IMR-90 (cell line): ENCODE measurements at regions not wholly inside any gene's neighbourhood (a gene's known extent, or its start where the extent isn't known, plus 50 kb on each side); places are given as distances from the start of the nearest gene placed in this dataset.
"Not testable (repeated sequence)": the region's sequence is repeated elsewhere in the genome, so short reads cannot be mapped to it uniquely, and the experiment has no call there.

Experiments
- ATAC-seq: fragments of 200-7000 bp; cut with Tn5 transposase; 2 replicates; pipeline ENCODE4 v1.9.1; 2020; ENCODE audit warnings: low read depth, mild to moderate bottlenecking, moderate library complexity
- BruUV-seq: library from RNA; stranded (reverse); fragments of 400-500 nt; replicated peaks from 2 replicates; lab custom pipeline; 2021; lab: Mats Ljungman, UMichigan
- CTCF ChIA-PET: fragments of 300-600 bp; formaldehyde crosslinking; extraction: SDS; loops from one replicate; lab custom pipeline; 2021; ENCODE audit warnings: antibody characterized with exemption; lab: Yijun Ruan, JAX
- POLR2A ChIA-PET: fragments of 300-600 bp; sonication (Branson Sonifier 250); formaldehyde crosslinking; loops from one replicate; lab custom pipeline; 2022; ENCODE audit warnings: antibody characterized with exemption; ENCODE audit not compliant: unreplicated experiment; lab: Charles Lee
- DNase-seq: peaks from one replicate; pipeline ENCODE4 v3.0.0; 2013
- H2AFZ ChIP-seq: replicated peaks from 2 replicates; pipeline ENCODE3; 2013; ENCODE audit warnings: low read length, mild to moderate bottlenecking; ENCODE audit not compliant: poor library complexity
- H2AK5ac ChIP-seq: 2 replicates; pipeline ENCODE4 v1.6.1; 2013; ENCODE audit warnings: low read depth, low read length, inconsistent platforms
- H2AK9ac ChIP-seq: replicated peaks from 2 replicates; pipeline ENCODE3; 2013; ENCODE audit warnings: mild to moderate bottlenecking, low read depth, low read length, moderate library complexity; ENCODE audit not compliant: poor library complexity
- H2BK120ac ChIP-seq: 2 replicates; pipeline ENCODE4 v1.6.1; 2013; ENCODE audit warnings: low read depth, low read length, inconsistent platforms
- H2BK15ac ChIP-seq: 3 replicates; pipeline ENCODE4 v1.6.1; 2013; ENCODE audit warnings: low read depth, low read length, inconsistent platforms
- H2BK20ac ChIP-seq: 2 replicates; pipeline ENCODE4 v1.6.1; 2013; ENCODE audit warnings: low read depth, mild to moderate bottlenecking, inconsistent platforms, low read length, moderate library complexity
- H2BK5ac ChIP-seq: 2 replicates; pipeline ENCODE4 v1.6.1; 2013; ENCODE audit warnings: mild to moderate bottlenecking, low read depth, low read length, inconsistent platforms; ENCODE audit not compliant: poor library complexity, severe bottlenecking
- H3K14ac ChIP-seq: replicated peaks from 2 replicates; pipeline ENCODE4 v1.6.1; 2013; ENCODE audit warnings: low read depth, low read length, inconsistent platforms
- H3K18ac ChIP-seq: 2 replicates; pipeline ENCODE4 v1.6.1; 2013; ENCODE audit warnings: low read depth, low read length, control low read depth
- H3K23ac ChIP-seq: 2 replicates; pipeline ENCODE4 v1.6.1; 2013; ENCODE audit warnings: low read depth, low read length, inconsistent platforms
- H3K27ac ChIP-seq: 2 replicates; pipeline ENCODE4 v1.5.1; 2013; ENCODE audit warnings: mild to moderate bottlenecking, control low read depth, low read length; ENCODE audit not compliant: insufficient read depth
- H3K27me3 ChIP-seq: 2 replicates; pipeline ENCODE4 v1.6.1; 2013; ENCODE audit warnings: low read length; ENCODE audit not compliant: control insufficient read depth, insufficient read depth
- H3K36me3 ChIP-seq: 2 replicates; pipeline ENCODE4 v1.6.1; 2013; ENCODE audit warnings: low read length, mixed read lengths; ENCODE audit not compliant: control insufficient read depth, insufficient read depth
- H3K4ac ChIP-seq: 2 replicates; pipeline ENCODE4 v1.6.1; 2013; ENCODE audit warnings: low read depth, low read length, inconsistent platforms
- H3K4me1 ChIP-seq: 2 replicates; pipeline ENCODE4 v1.6.1; 2013; ENCODE audit warnings: low read length, mixed read lengths; ENCODE audit not compliant: control insufficient read depth, insufficient read depth
- H3K4me2 ChIP-seq: 2 replicates; pipeline ENCODE4 v1.6.1; 2013; ENCODE audit warnings: low read depth, mild to moderate bottlenecking, control low read depth, low read length, moderate library complexity
- H3K4me3 ChIP-seq: 2 replicates; pipeline ENCODE4 v1.5.1; 2013; ENCODE audit warnings: low read depth, mild to moderate bottlenecking, control low read depth, low read length, moderate library complexity; ENCODE audit not compliant: insufficient read depth
- H3K56ac ChIP-seq: 2 replicates; pipeline ENCODE4 v1.6.1; 2013; ENCODE audit warnings: low read length, inconsistent platforms; ENCODE audit not compliant: insufficient read depth; ENCODE audit errors: extremely low read depth
- H3K79me1 ChIP-seq, 2 experiments: 2 replicates each; pipeline ENCODE4 v1.6.1; 2013; ENCODE audit warnings: low read length in 2 of 2, inconsistent platforms in 1 of 2, low read depth in 1 of 2
- H3K9ac ChIP-seq: 2 replicates; pipeline ENCODE4 v1.6.1; 2013; ENCODE audit warnings: low read depth, low read length, control low read depth
- H3K9me1 ChIP-seq: 2 replicates; pipeline ENCODE4 v1.6.1; 2013; ENCODE audit warnings: low read length, inconsistent platforms; ENCODE audit not compliant: insufficient read depth
- H3K9me3 ChIP-seq: 2 replicates; pipeline ENCODE4 v1.6.1; 2013; ENCODE audit warnings: low read length; ENCODE audit not compliant: control insufficient read depth, insufficient read depth
- H4K20me1 ChIP-seq: 2 replicates; pipeline ENCODE4 v1.6.1; 2013; ENCODE audit warnings: low read length, inconsistent platforms; ENCODE audit not compliant: insufficient read depth
- H4K5ac ChIP-seq: 2 replicates; pipeline ENCODE4 v1.6.1; 2013; ENCODE audit warnings: mild to moderate bottlenecking, low read depth, low read length, control low read depth
- H4K8ac ChIP-seq, 2 experiments: 2 replicates each; pipeline ENCODE4 v1.6.1; 2013; ENCODE audit warnings: low read depth in 2 of 2, low read length in 2 of 2, control low read depth in 1 of 2, inconsistent platforms in 1 of 2
- H4K91ac ChIP-seq: 2 replicates; pipeline ENCODE4 v1.6.1; 2013; ENCODE audit warnings: low read depth, low read length, inconsistent platforms; ENCODE audit not compliant: insufficient read depth
- WGBS, 2 experiments: methylation state at CpG; one replicate each; pipeline versions ENCODE4 v1.1.5 to v1.1.7; 2013; ENCODE audit warnings: missing lambda C conversion rate in 2 of 2; ENCODE audit not compliant: insufficient read length in 1 of 2; ENCODE audit errors: extremely low coverage in 2 of 2; 5-methylcytosine and 5-hydroxymethylcytosine counted together
- dilution Hi-C: fragments of 300-500 bp; cut with HindIII; formaldehyde crosslinking; loops from one replicate; pipeline ENCODE4 v1.14.3; 2018; ENCODE audit warnings: low sequenced_read_pairs; ENCODE audit not compliant: unreplicated experiment
- in situ Hi-C: fragments of 300-500 bp; cut with MboI; formaldehyde crosslinking; loops from 3 replicates; pipeline ENCODE4 v1.14.3; 2019; ENCODE audit warnings: low sequenced_read_pairs, inconsistent platforms, mixed read lengths
- intact Hi-C: fragments of 100-400 bp; cut with micrococcal nuclease; formaldehyde crosslinking; loops from 2 replicates; pipeline ENCODE4 v1.10.0; 2022

GRCh38 chr18:41865796-41866195 lies 89.2 kb upstream of the PIK3C3 start:
- H4K8ac ChIP-seq, intact Hi-C loops, H2AFZ ChIP-seq, H2BK20ac ChIP-seq, H2AK5ac ChIP-seq, H4K91ac ChIP-seq, H3K18ac ChIP-seq, BruUV-seq, ATAC-seq, in situ Hi-C loops, H3K79me1 ChIP-seq, H3K4me1 ChIP-seq, POLR2A ChIA-PET, H4K5ac ChIP-seq, H3K23ac ChIP-seq, H3K4me2 ChIP-seq, H3K36me3 ChIP-seq, H3K27ac ChIP-seq, H2AK9ac ChIP-seq, H2BK120ac ChIP-seq, H3K9me1 ChIP-seq, H3K4ac ChIP-seq, H3K14ac ChIP-seq, H3K9ac ChIP-seq, H3K4me3 ChIP-seq, H2BK5ac ChIP-seq, H3K56ac ChIP-seq, DNase-seq, H4K20me1 ChIP-seq, H3K9me3 ChIP-seq, H3K27me3 ChIP-seq, CTCF ChIA-PET, H2BK15ac ChIP-seq, dilution Hi-C loops: not testable (repeated sequence)
- WGBS, 2 experiments: no CpG with 5 or more reads among the region's 27 CpGs
